TTC549 (cell line): ENCODE measurements at regions not wholly inside any gene's neighbourhood (a gene's known extent, or its start where the extent isn't known, plus 50 kb on each side); places are given as distances from the start of the nearest gene placed in this dataset.

Source experiments
- FAIRE-seq: peaks from 2 replicates; lab custom pipeline; 2012; peaks lifted over from hg19 to GRCh38; lab: Jason Lieb, UNC

DNA sequence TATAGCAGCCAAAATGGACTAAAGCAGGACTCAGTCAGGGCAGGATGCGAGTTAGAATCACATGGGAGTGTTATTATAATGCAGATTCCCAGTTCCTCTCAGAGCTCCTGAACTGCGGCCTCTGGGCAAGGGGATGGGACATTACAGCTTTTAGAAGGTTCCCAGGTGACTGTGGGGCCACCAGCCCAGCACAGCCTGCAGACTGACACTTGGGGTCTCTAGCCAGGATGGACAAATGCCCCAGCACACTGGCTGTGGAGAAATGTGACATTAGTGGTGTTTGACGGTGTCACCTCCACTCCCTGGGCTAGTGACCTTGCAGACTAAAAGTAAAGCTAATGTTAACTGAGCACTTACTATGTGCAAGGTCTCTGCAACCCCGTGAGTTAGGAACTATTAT is 238.0 kb upstream of the HS6ST1 start:
- FAIRE-seq, result no peak

DNA sequence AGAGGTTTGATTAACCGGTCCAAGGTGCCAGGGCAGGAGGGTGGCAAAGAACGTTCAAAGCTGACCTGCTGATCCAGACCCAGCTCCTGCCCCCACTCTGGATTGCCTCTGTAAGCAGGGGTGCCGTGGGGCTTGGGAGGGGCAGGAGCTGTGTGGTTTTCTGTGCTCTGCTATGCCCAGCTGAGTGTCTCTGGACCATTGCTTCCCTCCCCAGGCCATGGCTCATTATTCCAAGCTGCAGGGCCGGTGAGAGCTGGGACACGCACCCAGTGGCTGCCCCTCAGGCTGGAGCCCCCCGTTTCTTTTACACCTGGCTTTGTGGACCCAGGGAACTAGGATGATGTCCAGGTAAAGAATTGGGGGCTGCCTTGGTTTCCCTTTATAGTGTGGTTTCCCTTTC is 238.4 kb upstream of the HS6ST1 start:
- FAIRE-seq, result no peak

DNA sequence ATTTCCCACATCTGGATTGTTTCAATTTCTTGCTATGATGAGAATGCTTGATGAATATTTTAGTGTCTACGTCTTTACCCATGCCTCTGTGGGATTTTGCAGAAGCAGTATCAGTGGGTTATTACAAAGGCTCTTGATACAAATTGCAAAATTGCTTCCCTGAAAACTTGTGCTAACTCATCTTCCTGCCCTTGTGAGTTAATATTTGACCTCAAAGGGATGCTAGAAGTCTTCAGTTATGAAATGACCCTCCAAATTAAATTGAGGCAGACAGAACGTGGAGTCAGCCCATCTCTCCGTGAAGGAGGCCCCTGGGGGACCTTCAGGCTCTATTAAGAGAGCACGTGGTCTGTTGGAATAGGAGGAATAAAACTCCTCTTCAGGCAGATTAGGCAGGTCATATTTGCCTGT is 239.2 kb upstream of the HS6ST1 start:
- FAIRE-seq, result no peak

DNA sequence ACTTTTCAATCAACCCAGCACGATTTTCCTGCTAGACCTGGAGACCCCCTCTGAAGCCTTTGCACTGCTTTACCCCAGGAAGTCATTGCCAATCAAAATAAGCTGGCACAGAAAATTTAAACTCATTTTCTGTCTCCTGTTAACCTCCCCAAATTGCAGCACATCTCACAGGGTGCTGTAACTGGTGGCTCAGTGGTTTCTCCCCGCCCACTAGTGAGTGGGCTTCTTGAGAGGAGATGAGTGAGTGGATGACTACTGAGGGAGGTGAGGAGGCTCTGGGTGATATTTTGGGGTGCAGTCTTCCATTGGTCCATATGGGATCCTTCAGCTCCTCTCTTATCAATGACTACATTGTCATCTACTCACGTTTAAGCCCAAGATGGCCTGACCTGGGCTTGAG is 239.8 kb upstream of the HS6ST1 start:
- no peak for FAIRE-seq

DNA sequence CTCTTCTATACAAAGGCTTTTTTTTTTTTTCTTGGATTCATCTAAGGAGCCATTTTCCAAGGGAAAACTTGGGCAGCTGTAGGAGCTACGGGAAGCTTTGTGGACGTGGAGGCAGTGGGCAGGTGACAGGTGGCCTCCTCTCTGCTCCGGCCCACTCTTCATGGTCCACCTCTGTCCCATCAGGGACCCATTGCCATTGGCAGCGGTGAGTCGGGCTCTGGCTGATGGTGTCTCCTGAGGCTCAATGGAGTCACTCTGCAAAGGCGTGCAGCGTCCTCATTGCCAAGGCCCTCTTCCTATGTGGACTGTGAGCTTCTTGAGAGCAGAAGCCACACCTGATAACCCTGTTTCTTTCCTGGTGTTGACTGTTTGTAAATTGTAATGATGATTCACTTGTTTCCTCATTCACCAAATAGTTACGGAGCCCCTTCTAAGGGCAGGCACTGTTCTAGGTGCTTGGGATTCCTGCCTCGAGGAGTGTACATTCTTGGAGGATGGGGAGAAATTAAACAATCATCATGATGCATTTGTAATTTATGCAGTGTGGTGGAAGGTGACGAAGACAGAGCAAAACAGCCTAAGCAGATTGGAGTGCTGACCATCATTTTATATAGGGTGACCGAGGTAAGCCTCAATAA is 240.3 kb upstream of the HS6ST1 start:
- FAIRE-seq, result no peak

DNA sequence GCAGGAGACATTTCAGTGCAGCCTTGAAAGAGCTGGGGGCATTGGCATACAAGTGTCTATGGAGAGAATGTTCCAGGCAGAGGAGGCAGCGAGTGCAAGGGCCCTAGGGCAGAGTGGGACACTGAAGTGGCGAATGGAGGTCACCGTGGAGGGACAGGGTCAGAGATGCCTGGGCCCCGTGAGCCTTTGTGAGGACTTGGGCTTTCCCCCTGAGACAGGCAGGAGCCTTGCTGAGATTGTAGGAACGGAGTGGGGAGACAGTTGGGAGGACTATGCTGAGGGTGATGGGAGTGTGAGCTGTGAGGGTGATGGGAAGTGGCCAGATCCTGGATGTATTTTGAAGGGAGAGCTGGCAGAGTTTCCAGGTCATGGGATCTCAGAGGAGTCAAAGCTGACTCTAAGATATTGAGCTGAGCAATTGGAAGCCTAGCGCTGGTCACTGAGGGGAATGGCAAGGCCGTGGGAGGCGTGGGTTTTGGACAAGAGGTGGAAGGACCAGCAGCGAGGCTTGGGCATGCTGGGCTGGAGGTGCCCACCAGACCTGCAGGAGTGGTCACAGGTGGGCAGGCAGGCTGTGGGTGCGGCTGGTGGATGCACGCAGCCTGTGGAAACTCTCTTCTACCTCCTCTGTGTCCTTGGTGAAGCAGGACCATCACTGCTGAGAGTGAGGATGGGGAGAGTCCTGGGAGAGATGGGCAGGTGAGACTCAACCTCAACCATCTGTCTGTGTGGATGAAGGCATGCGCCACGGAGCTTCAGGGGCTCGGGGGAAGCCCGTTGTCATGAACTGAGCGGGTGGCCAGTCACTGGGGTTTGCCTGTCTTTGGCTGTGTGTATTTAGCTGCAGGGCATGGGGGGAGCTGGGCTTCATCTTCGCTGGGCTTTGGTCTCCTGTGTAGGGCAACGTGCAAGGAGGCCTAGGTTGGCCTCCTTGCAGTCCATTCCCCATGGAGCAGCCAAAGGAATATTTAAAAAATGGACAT is 241.2 kb upstream of the HS6ST1 start:
- FAIRE-seq, result no peak

DNA sequence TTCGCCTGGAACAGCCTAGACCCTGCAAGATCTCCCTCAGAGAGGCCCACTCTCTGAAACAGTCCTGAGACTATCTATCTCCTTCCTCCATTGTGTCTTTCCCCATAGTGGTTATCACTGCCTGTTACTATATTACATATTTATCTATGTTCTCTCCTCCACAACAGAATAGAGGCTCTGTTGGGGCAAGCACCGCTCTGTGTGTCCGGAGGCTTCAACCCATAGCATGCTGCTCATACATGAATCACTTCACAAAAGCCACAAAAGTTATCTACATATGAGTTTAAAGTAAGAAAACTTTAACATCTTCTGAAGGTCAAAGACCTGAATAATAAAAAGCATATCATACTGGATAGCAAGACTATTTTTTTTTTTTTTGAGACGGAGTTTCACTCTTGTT is 242.1 kb upstream of the HS6ST1 start:
- no peak for FAIRE-seq

DNA sequence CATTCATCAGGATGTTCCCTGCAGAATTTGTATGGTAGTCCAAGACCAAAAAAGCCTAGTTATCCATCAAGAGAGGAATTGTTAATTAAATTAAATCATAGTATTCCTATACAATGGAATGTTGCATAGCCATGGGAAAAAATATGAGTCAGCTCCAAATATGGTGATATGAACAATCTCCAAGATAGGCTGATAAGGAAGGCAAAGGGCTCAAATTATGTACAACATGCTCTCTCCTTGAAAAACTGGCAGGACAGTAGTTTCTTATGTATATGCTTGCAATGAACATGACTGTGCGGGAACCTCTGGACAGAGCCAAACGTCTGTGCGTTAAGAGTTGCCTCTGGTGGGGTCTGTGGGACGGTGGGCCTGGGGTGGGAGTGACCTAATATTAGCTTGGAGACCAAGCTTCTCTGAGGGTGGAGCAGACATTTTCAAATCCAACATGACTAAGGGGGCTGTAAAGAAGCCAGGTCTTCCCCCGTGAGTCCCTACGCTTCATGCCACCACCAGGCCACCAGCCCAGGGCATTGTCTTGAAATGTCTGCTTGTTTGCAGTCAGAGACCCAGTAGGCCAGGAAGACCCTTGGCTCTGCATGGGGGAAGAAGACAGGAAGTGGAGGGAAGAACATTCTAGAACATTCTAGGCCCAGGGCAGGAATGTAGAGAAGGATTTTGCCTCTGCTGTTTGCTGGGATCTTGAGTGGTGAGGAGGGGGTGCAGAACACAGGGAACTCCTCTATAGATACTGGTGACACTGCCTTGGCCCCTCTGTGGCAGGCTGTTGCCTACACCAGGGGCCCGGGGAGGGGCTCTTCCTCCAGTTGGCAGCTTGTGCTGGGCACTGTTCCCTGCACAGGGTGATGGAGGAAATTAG is 244.0 kb upstream of the HS6ST1 start:
- no peak for FAIRE-seq

DNA sequence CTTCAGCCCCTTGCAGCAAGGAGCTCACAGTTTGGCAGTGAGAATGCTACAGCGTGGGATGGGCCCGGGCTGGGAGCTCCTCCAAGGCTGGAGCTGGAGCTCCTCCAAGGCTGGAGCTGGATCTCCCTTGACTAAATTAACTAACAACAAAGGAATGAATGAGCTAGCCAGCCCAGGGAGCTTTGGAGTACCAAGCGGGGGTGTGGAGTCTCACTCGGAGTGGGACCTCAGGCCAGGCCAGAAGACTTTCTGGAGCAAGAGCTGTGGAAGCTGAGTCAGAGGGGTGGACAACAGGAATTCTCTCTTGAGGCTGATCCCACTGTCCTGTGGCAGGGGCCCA is 244.7 kb upstream of the HS6ST1 start:
- no peak for FAIRE-seq

DNA sequence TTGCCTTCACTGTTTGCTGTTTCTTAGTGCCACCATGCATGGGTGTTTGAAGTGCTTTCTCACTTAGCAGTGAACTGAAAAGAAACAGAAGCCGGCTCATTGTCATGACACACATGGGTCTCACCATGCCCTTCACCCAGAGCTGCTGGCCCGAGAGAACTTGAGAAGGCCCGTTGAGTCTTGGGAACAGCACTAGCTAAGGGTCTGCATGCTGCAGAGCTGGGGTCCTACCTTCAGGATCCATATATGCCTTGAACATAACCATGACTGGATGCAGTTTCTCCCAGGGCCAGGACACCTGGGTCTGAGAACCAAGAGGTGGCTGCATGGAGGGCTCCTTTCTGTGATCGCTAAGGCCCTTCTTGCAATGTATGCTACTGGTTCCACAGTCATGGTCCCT is 245.5 kb upstream of the HS6ST1 start:
- no peak for FAIRE-seq

DNA sequence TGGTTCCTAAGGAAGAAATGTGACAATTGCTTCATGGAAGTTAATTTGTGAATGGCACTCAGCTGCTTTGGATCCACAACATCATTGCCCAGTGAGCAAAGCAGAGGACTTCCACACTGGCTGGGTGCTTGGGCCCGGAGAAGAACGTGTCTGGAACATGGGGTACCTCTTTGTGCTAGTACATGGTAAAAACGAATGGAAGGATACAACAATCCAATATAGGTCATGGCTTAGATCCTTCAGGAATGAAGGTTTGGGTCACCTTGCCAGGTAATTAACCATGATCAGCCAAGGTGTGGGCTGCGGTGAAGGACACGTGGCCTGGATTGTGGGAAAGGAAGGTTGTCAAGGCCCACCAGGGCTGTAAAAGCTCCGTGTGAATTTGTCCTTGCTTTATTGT is 245.9 kb upstream of the HS6ST1 start:
- no peak for FAIRE-seq

DNA sequence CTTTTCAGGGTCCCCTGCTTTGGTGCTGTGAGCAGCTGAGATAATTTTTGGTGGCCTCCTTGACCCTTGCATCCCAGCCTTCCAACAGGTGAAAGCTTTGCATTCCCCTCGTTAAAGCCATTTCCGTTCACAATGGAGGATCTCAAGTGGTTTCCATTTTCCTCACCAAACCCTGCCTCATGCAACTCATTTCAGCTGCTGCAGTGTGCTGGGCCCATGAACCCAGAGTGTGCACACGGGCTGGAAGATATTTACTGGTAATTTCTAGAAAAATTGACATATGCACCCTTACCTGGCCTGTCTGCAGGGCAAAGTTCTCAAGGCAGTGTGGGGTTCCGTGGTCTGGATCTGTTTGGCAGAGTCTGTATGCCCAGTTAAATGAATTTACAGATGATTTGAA is 246.8 kb upstream of the HS6ST1 start:
- FAIRE-seq, result no peak

DNA sequence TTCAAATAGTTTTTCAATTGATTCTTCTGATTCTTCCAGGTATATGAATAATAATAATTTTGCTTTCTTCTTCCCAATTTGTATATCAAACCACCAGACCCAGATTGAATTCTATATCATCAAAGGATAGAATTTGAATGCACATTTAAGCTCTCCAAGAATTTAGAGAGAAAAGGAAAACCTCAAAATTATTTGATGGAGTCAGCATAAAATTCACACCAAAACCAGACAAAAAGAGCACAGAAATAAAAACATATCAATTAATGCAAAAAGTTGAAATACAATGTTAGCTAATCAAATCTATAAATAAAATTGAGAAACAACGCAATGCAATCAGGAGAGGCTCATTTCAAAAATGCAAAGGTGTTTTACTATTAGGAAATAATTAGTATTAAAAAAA is 248.0 kb upstream of the HS6ST1 start:
- no peak for FAIRE-seq

DNA sequence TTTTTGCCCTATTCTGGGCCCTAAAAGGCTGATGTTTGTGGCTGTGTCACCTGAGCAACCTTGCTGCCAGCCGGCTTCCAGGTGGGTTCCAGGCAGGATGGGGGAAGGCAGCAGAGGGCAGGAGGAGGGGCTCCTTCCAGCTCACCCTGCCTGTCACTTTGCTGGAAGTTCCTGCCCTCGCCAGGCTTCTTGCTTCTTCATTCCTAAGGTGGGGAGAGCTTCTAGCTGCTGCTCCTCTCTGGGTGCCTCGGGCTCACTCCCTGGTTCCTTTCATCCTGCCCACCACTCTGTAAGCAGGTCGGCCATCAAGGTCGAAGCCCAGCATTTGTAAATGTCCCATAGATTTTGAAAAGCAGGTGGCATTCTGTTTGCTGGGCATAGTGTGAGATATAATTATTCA is 249.4 kb upstream of the HS6ST1 start:
- no peak for FAIRE-seq

DNA sequence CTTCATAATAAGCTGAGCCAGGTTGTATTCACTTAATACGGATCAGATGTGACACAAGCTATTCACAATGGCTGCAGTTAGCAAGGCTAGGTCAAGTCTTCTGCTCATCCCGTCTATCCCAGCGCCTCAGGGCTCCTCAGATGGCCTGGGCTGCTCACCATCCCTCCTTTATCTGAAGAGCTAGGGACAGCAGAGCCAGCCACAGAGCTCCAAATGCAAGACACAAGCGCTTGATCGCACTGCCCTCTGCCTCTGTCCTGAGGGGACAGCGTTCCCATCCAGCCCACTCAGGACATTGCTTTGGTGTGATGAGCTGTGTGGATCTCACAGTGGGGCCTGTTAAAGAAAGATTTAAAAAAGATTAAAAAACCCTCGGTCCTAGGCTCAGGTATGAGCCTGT is 254.4 kb upstream of the HS6ST1 start:
- FAIRE-seq, result no peak

DNA sequence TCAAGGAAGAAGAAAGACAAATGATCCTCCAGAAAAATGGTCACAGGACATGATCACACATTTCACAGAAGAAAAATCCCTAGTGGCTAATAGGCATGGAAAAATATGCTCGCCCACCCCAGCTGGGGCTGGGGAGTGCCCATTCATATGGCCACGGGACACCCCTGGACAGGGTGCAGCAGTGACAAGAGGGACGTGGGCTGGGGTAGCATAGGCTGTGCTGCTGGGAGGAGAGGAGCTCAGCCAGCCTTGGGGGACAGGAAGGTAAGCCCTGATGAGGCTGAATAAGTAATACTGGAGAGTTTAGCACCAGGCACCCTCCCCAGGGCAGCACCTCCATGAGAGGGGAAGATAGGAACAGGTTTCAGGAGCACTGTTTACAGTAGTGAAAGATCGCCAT is 254.9 kb upstream of the HS6ST1 start:
- FAIRE-seq, result no peak

DNA sequence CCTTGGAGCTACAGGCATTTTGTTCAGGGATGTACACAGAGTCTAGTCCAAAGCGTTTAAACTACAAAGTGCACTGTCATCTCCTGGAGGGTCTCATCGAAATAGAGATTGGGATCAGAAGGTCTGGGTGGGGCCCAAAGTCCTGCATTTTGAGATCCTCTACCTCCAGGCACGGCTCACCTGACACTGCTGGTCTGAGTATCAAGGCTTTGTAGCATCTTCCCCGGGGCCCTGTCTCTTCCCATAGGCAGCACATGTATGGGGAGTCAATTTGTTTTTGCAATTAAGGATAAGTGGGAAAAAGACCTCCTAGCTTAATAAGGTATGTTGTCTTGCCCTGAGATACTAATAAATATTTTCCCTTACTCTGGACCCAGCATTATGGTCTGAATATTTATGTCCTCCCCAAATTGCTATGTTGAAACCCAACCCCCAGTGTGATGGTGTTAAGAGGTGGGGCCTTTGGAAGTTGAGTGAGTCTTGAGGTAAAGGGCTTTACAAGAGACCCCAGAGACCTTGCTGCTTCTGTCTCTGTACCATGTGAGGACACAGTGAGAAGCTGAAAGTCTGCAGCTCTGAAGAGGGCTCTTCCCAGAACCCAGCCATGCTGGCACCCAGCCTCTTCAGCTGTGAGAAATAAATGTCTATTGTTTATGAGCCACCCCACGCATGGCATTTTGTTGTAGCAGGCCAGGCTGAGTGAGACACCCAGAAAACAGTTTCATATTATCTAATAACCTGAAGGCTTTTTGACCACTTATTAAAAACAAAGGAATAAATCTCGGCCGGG is 258.7 kb upstream of the HS6ST1 start:
- no peak for FAIRE-seq

DNA sequence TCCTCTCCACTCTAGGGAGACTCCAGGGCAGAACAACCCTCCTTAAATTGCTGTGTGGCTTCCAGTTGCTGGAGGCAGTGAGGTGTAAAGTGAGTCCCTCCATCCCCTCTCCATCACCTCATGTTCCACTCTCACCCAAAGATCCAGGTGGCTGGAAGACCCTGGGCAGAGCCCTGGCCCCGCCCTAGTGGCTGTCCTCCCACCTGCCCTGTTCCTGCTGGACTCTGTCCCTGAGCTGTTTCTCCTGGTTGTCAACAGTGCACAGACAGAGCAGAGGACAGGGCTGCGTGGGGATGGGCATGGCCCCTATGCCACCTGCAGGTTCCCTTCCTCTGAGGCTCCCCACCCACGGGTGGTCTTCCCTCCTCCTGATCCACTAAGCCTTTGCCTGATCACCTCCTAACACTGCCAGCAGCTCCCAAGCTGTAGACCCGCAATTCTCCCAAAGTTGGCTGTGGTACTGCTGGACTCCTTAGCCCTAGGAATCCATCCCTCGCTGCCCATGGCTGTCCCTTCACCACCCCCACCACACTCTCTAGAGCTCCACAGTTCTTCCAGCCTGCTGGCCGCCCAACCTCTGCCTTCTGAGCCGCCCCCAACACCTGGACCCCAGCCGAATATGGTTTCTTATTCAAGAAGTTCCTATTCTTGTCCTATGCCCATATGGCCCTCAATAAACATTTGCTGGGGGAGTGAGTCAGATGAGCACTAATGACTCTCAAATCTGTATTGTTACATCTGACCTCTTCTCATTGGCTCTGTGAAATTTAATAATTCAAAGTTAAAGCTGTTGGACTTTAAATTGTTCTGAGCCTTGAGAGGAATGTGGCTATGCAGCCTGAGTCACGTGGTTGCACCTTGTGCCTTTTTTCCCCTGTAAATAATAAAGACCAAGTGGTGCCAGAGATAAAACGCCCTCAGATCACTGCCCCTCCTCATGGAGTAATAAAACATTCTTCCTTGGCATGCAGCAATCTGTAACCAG is 260.0 kb upstream of the HS6ST1 start:
- no peak for FAIRE-seq

DNA sequence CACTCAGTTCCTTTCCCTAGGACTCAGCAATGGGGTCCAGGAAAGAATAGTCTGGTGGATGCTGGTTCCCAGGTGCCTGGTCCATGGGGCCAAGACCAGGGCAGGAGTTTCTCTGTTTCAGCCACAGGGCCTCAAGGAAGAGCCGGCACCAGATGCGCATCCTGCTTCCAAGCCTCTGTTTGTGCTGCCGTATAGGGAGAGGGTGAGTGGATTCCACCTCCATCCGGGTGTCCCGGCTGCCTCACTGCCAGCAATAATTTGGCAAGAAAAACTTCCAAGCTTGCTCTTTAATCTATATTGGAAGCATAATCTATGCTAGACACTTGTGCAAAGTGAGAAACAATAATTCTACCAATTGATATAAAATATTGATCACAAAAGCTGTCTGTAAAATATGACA is 261.2 kb upstream of the HS6ST1 start:
- FAIRE-seq, result no peak

DNA sequence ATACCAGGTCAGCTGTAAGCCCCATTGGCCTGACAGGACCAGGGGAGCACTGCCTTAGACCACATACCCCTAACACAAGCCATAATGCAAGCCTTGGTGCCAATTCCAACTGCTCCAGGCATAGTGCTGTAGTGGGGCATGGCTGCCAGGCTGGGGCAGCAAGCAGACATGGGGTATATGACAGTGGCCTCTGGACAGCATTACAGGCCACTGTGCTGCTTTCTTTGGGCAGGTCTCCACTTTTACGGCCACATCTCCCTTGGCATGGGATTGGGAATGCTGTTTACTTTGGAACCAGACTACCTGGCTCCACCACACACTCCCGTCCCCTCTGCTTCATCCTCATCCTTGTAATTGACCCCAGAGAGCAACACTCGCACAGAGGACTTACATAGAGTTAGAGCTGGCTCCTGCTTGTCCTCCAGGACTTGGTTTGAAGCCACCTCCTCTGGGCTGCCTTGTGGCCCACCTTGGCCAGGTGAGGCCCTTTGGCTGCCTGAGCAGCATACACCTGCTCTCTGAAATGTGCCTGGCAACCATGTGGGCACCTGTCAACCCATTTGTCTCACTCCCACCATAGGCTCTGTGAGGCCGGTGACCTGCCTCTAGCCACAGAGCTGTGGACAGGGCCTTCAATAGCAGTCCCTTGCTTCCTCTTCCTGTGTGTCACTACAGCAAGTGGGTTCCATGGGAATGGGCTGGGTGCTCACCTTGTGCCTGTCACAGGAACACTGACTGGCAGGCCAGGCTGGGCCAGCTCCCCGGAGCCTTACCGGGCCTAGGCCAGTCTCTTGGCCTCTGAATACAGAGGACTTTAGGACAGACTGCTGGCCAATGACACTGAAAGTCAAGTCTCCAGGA is 262.6 kb upstream of the HS6ST1 start:
- no peak for FAIRE-seq
